SHP77 (cell line): ENCODE measurements at regions not wholly inside any gene's neighbourhood (a gene's known extent, or its start where the extent isn't known, plus 50 kb on each side); places are given as distances from the start of the nearest gene placed in this dataset.

Source experiments
- DNase-seq, 2 experiments: peaks; one replicate each; lab custom pipeline; 2025; lab: John Stamatoyannopoulos, UW

DNA sequence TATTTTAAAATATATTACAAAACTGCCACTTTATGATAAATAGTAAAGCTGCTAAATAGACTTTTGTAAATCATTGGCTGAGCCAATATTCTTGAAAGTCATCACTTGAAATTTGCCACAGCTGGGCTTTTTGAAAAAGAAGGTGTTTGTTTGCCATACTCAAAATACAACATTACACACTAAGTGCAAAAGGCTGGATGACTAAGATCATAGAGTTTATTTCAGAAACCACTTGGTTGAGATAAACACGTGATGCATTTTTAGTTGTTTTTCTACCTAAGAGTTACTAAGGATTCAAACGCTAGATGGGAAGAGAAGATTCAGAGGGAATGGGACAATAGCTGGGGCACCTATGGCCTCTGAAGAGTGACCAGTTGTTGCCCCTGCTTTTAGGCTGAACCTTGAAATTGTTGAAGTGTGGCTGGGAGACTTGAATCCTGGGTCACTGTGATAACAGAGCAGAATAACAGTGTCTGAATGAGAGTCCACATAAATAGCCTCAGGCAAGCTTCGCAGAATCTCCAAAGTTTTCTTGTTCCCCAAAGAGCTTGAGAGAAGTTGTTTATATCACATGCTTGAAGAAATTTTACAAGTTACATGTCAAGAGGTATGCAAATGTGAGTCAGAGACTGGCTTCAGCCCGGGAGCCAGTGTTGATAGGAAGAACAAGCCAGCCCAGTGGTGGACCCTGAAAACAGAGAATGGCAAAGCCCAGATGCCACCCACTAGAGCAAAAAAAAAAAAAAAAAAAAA lies 409.8 kb downstream of the GPD2 start:
- DNase-seq, result no peak

DNA sequence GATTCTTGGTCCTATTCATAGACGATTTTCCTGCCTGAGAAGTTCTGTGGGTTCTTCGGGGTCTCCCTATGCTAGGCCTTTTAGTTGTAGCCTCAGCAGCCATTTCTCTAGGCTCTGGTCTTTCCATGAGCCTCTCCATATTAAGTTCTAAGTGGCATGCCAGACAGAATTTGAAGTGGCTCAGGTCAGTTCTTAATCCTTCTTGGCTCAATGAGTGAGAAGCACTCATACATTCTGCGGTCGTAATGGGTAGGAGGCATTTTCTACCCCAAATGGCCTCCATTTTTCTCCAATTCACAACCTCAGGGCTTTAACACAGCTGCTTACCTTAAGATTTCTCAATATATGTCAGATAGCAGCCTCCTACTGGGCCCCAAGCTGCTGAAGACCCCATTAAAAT lies 405.3 kb upstream of the GALNT5 start:
- DNase-seq, result no peak

DNA sequence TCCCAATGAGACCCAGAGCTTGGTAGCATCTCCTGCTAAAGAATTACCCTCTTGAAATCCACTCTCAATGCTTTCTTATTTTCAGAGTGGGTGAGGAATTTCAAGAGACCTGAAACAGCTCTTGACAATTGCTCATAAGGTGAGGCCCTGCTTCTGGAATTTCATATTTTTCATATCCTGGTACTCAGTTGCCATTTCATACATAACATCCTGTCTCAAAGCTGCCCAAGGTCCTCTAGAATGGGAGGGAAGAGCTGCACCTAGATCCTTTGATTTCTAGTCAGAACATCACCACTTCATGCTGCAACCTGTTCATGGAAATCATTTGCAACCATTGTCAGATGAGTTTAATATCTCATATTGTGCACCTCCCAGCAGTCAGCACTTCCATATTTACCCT lies 404.8 kb upstream of the GALNT5 start:
- no peak for DNase-seq

DNA sequence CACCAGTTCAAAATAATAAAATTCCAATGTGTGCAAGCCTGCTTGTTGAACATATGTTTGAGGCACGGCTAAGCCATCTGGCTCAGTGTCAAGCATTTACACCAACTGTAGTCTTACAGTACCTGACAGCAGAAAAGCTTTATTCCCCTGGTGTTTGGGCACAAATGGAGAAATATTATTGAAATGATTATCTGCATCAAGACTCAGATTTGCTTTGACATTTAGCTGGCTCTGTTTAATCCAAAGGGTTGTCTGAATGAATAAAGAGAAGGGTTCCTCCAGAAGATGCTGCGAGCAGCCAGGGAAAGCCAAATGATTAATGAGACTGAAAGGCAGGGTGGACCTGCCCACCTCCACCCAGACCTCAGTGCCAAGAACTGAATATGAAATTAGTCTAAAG lies 393.2 kb upstream of the GALNT5 start:
- DNase-seq, result peak; percentile 53 to 63

DNA sequence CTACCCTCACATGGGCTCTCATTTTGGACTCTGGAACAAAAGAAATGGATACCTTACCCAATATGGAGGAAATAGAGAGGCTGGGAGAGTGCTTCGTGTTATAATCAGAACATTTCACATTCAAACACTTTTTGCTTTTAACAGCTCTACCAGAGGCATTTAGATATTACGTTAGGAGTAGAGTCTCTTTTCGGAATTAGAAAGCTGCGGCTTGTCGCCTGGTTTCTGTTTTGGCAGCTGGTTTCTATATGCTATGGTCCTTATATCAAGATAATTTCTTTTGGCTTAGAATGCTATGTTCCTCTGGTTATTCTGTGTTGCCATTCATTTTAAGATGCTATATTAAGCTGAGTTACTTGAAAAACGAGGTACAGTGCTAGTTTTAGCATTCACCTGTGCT lies 392.8 kb upstream of the GALNT5 start:
- no peak for DNase-seq

DNA sequence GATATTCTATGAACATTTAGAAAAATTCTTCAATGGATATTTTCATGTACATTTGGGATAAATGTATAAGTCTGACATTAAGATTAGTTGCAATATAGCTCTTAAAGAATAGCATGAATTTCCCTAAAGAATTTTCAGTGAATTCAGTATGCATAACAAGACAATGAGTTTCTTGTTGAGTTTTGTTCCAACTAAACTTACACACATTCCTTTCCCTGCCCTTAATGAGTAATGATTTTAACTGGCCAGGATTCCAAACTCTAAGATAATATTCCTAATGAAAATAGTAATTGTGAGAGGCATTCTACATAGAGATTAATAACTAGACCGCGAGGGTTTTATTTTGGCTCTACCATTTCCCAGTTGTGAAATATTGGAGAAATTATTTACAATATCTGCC lies 390.3 kb upstream of the GALNT5 start:
- no peak for DNase-seq

DNA sequence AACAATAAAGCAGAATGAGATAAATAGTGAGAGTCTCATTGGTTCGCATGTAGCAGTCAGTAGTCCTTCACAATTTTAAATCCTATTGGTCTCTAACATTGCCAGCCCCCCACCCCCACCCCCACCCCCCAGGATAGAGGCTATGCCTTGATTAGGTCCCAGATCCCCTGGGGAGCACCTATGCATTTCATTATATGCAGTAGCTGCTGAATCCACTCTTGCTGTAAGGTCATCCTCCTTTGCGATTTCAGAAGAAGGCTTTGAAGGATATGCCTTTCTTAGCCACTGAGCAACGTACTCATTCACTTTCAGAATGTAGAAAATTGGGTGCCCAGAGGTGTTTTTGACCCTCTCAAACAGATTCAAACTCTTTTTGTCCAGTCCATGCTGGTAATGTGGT lies 382.8 kb upstream of the GALNT5 start:
- DNase-seq, result no peak

DNA sequence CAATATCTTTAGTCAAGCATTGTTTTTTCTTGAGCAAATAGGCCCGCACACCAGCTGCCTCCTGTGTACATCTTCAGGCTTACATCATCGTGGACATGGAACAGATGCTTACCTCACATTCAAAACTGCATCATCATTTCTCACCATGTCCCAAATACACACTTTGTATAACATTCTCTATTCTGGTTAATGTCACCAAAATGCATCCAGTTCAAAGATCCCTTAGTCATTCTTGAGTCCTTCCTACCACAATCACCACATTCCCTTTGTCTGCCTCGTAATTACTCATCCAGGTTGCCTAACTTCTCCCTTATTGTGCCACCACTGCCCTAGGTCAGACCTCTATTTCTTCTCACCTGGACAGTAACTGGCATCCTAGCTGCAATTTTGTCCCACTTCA lies 373.7 kb upstream of the GALNT5 start:
- DNase-seq, result peak; percentile 75 to 84

DNA sequence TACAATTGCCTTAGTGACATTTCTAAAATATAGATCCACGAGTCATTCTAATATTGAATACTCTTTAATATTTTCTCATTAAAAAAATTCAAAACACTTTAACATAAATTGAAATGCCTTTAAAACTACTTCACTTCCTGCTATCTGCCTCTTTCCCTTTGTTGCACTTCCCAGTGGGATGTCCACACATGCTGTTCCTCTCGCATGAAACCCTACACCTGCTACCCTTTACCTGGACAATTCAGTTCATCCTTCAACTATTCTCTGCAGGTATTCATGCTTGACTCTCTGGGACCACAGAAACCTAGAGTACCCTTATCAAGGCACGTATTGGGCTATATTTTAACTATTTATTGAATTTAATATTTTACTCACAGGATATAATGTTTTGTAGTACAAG lies 373.3 kb upstream of the GALNT5 start:
- DNase-seq, result no peak

DNA sequence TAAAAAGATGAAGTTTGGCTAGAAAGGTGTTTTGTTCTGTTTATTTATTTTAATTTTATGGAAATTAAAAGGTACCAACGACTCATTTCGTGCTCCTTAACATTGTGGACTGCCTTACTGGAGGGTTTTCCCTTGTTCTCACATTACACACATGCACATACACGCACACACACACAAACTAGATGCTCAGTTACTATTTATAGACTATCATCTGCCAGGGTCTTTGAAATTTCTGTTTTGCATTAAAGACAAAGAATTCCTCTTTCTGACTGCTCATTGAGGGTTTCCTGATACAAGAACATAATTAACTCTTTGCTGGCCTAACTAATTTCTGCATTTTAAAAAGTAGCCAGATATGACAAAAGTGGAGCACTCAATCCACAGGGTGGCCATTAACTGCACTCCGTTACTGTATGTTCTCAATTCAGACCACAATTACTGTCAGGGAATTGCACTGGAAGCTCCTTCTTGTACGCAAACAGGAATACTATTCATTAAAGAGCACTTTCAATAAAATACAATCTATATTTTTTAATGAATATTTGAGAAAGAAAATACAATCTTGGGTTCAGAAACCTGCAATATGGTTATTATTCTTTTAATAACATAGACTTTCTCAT lies 366.9 kb upstream of the GALNT5 start:
- DNase-seq, result peak in 1 of 2 experiments; percentile 32

DNA sequence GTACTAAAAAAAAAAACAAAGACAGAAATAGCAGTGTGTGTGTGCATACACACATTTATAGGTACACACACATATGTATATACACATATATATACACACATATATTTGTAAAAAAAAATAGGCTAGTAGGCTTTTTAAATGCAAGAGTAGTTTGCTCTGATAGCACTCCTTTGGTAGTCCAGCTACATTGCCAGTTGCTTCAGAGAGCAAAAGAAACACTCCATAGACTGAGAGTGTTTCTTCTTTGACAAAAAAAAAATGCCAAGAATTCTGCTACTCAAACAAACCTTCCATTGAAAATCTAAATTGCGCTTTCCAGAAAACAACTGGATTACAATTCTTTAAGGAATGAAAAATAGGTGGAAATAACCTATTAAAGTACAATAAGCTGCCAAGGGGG lies 365.9 kb upstream of the GALNT5 start:
- no peak for DNase-seq

DNA sequence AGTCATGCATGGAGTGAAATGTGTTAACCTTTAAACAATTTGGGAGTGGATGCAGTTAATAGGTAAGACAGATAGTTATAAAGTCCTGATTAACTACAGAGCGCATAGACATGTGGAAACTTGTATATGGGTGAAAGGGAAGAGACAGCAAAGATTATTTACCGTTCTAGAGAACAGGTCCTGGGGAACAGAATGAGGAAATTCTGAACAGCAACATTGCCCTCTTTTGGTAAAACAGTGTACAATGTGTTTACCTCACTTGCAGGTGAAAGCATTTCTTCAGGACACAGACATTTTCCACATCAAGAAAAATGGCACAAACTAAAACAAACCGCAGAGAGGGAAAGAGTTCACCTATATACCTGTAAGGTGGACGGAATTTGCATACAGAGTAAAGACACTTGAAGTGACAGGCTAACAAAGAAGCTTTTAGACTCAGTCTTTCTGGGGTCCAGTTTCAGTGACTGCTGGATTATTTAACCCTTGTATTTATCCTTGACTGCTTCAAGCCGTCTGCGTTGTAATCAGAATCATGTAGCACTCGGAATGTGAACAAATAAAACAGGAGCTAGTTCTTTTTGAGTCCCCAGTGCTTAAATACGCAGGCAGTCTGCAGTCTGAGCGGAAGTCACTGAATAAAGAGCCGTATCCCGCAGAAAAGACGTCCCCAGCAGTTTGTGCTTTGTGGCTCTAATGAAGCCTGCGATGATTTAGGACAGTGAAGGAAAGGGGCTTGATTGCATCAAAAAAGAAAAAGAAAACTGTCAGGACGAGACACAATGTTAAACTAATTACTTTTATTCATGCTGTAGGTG lies 364.8 kb upstream of the GALNT5 start:
- peak; percentile 52 to 54 for DNase-seq

DNA sequence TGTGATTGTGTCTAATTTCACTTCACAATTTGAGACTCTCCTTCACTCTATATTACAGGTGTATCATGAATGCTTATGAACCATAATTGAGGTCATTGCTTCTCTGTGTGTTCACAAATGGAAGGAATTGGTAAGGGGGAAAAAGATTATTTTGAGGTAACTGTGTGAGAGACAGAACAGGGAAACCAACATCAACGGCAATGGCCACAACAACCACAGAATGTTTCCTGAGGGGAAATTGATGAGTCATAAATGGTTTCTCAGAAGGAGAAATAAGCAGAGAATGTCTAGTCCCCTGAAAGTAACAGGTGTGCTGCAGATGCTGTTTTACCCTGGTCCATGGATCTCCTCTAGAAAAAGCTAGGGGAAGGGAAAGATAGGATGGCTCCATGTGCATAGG lies 361.2 kb upstream of the GALNT5 start:
- DNase-seq, result no peak

DNA sequence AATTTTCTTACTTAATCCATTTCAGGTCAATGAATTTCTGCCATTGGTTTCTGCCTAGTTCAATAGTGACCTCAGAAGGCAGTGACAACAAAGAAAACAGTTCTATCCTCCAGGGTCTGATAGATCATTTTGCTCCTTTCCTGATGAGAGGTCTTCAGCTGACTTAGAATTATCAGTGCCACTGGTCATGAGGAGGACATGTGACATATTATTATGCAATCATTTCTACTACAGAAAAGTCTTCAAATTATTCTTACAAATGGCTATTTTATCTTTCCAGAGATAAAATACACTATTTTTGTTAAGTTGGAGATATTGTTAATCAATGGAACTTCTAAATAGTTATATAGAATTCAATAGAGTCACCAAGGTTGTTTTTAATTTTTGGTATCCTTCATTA lies 360.0 kb upstream of the GALNT5 start:
- DNase-seq, result no peak

DNA sequence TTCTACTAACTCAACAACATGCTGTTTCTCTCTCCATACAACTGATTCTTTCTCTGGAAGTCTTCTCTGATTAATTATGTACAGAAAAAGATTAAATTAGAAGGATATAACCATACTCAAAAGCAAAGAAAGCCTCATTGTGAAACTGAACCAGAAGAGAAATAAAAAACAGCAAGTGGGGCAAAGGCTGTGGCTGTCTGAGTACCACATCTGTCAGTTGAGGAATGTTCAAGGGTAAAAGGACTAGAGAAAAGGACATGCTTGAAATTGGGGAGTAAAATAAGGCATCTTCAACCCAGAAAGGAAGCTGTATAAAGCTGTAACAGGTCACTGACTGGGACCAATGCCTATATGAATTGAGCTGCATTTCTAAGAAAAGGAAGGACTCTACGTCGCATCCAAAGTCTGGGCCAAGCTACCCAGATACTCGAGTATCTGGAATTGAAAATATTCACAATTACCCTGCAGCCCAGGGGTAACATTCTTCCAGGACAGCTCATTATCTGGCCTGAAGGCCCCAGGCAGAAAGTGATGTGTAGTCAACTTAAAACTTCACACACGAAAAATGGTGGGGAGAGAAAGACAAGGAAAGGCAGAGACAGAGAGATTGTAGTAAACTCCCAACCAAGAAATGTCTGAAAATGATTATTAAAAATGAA lies 356.0 kb upstream of the GALNT5 start:
- no peak for DNase-seq

DNA sequence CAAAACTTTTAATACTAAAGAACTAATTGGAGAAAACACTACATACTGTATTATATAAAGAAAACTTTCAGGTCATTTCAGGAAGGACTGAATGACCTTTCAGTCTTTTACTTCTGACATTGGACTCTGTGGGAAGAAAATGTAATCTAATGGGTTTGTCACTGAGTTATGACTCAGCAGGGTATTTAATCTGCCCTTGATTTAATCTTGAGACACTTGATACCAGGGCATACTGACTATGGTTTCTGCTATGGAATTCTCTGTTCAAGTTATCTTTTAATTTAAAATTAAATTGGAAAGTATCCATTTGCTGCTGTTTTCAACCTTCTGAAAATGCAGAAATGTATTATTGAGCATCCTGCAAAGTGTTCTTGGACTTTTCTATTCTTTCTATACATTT lies 354.2 kb upstream of the GALNT5 start:
- DNase-seq, result no peak

DNA sequence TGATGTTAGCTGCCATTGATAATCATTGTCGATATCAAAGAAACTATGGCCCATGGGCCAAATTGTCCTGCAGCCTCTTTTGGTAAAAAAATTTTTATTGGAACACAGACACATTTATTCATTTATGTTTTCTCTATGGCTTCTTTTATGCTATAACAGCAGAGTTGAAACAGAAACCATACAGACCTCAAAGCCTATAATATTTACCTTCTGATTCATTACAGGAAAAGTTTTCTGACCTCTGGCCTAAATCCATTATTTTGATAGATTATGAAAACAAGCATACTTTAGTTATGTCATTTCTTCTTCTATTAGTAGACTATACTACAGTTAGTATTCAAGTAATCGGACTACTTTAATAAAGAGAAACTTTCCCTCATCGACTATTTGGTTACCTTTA lies 349.7 kb upstream of the GALNT5 start:
- DNase-seq, result no peak

DNA sequence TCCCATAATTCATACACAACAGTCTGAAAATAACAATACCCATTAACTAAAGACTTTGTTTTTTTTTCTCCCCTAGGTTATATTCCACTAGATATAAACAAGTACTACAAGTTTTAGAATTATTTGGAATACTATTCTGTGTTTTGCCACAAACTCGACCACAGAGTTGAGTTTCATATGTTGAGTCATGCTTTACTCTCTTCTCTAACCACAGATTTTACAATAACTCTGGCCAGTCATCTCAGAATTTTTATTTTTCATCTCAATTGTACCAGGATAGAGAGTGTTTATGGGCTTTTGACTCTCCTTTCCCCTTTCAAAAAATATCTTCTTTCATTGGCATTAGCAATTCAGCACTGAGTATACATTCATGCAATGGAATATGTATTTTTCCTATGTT lies 348.7 kb upstream of the GALNT5 start:
- no peak for DNase-seq

DNA sequence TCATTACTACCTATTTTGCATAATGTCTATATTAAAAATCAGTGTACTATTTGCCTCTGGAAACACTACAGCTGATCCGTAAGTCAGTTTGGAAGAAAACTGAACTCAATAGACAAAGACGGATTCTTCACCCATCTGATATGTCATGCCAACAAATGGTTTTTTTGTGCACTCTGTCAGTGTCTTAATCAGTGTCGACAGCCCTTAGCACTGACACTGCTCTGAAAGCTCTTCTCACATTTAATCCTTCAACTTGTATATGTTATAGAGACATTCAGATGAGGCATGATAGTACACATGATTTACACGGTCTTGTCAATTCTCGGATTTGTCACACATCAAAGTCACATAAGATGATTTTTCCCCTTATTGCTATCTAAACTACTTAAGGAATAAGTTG lies 347.5 kb upstream of the GALNT5 start:
- no peak for DNase-seq

DNA sequence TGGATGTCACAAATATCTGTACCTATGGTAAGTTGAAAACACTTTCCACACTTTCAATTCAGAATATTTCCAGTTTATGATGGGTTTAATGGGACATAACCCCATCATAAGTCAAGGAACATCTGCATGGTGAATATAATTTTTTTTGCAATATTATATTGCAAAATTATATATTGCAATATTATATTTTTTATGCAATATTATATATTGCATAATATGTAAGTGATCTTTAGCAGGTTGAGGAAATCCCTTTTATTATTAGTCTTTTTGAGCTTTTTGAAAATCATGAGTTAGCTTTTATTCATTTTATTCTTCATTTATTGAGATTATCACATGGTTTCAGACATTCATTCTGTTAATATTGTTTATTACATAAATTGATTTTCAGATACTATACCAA lies 342.2 kb upstream of the GALNT5 start:
- DNase-seq, result no peak

DNA sequence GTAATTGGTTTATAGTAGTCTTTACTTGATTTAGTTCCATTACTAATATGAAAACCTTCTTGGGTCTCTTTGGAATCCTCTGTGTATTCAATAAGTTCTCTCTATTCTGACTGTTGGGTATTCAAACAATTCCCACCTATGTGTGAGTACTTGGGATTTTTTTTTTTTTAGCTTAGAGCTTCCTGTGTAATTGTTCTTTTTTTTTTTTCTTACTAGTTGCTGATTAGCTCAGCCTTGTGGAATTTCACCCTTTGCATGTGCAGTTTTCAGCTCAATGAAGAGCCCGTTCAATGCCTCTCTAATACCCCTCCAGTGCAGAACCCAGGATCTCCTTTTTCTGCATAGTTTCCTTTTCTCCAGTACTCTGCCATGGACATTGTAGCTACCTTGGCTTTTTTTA lies 339.1 kb upstream of the GALNT5 start:
- DNase-seq, result no peak

DNA sequence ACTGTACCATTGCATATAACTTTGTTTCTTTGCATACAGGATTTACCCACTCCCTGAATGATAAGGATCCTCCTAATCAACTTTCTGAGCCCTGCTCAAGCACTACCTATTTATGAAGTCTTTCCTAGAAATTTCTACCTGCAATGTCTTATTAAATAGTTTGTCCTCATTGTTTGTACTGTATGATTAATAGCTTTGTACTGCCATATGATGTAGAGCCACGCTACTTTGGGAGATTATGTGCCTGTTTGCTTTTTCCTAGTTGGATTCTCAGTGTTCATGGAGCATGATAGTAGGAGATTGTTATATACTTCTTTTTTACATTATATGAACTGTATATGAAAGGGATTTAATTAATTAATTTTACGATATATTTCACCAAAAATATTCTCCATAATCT lies 327.1 kb upstream of the GALNT5 start:
- DNase-seq, result no peak
